BE2C (cell line): ENCODE measurements at regions not wholly inside any gene's neighbourhood (a gene's known extent, or its start where the extent isn't known, plus 50 kb on each side); places are given as distances from the start of the nearest gene placed in this dataset.

ENCODE experiments used
- DNase-seq: peaks from one replicate; pipeline ENCODE4 v3.0.0-alpha.2; 2020
- H3K27me3 ChIP-seq: fragments of 250-450 bp; sonication (Bioruptor Pico); 2 replicates; pipeline ENCODE4 v1.5.1; 2020; ENCODE audit warnings: mild to moderate bottlenecking
- H3K36me3 ChIP-seq: fragments of 250-450 bp; sonication (Bioruptor Pico); 2 replicates; pipeline ENCODE4 v1.5.1; 2020; ENCODE audit warnings: mild to moderate bottlenecking
- H3K4me1 ChIP-seq: fragments of 250-450 bp; sonication (Bioruptor Pico); 2 replicates; pipeline ENCODE4 v1.5.1; 2020
- H3K4me3 ChIP-seq: 2 replicates; pipeline ENCODE4 v1.5.1; 2011; ENCODE audit warnings: low read depth, low read length
- H3K9me3 ChIP-seq: fragments of 250-450 bp; sonication (Bioruptor Pico); 2 replicates; pipeline ENCODE4 v1.5.1; 2020
- TF ChIP-seq, protein P1 (sequence below): IDR thresholded peaks from 2 replicates; pipeline ENCODE4 v1.5.1; 2012; ENCODE audit warnings: mild to moderate bottlenecking, low read depth, low read length

DNA sequence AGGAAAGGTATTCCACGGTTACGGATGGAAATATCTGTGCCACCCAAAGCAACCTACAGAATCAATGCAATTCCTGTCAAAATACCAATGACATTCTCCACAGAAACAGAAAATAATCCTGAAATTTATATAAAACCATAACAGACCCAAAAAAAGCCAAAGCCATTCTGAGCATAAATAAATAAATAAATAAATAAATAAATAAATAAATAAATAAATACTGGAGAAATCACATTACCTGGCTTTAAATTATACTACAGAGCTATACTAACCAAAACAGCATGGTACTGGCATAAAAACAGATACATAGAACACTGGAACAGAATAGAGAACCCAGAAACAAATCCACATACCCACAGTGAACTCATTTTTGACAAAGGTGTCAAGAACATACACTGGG, 191.9 kb upstream of the DUSP10 start:
- Histone ChIP-seq H3K4me3 (no peak overlapping the region), H3K9me3 (no peaks in the 10 kb centered on the region), H3K36me3 (no peaks in the 10 kb centered on the region), H3K4me1 (no peaks in the 10 kb centered on the region), H3K27me3 (no peaks in the 10 kb centered on the region)
- TF ChIP-seq, protein P1, sequence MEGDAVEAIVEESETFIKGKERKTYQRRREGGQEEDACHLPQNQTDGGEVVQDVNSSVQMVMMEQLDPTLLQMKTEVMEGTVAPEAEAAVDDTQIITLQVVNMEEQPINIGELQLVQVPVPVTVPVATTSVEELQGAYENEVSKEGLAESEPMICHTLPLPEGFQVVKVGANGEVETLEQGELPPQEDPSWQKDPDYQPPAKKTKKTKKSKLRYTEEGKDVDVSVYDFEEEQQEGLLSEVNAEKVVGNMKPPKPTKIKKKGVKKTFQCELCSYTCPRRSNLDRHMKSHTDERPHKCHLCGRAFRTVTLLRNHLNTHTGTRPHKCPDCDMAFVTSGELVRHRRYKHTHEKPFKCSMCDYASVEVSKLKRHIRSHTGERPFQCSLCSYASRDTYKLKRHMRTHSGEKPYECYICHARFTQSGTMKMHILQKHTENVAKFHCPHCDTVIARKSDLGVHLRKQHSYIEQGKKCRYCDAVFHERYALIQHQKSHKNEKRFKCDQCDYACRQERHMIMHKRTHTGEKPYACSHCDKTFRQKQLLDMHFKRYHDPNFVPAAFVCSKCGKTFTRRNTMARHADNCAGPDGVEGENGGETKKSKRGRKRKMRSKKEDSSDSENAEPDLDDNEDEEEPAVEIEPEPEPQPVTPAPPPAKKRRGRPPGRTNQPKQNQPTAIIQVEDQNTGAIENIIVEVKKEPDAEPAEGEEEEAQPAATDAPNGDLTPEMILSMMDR = no peak
- DNase-seq = no peak

DNA sequence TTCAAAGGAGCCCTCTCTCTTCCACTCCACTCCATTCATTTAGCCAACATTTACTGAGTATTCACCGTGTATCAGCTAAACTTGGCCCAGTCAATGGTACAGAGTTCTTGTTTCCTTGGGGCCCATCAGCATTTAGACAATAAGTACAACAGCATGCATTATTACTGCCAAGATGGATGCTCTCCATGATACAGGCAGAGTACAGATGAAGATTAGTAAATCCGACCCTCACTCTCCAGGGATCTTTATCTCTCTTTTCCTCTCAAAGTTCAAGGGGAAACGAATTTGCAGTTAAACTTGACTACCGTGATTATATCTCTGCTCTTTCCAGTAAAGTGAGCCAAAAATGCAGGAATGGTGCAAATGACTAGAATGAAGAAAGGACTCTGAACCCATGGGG, 184.6 kb upstream of the DUSP10 start:
- TF ChIP-seq, protein P1 = no peak
- Histone ChIP-seq H3K9me3 (no peaks in the 10 kb centered on the region), H3K4me3 (no peak overlapping the region), H3K4me1 (no peaks in the 10 kb centered on the region), H3K36me3 (no peaks in the 10 kb centered on the region), H3K27me3 (no peaks in the 10 kb centered on the region)
- DNase-seq = no peak

- TF ChIP-seq, protein P1 = no peak
- Histone ChIP-seq H3K9me3 (no peaks in the 10 kb centered on the region), H3K27me3 (no peaks in the 10 kb centered on the region), H3K36me3 (no peaks in the 10 kb centered on the region), H3K4me1 (no peaks in the 10 kb centered on the region), H3K4me3 (no peak overlapping the region)
- DNase-seq = no peak
These were observed 184.1 kb upstream of the DUSP10 start for GRCh38 chr1:221925947-221926346.

DNA sequence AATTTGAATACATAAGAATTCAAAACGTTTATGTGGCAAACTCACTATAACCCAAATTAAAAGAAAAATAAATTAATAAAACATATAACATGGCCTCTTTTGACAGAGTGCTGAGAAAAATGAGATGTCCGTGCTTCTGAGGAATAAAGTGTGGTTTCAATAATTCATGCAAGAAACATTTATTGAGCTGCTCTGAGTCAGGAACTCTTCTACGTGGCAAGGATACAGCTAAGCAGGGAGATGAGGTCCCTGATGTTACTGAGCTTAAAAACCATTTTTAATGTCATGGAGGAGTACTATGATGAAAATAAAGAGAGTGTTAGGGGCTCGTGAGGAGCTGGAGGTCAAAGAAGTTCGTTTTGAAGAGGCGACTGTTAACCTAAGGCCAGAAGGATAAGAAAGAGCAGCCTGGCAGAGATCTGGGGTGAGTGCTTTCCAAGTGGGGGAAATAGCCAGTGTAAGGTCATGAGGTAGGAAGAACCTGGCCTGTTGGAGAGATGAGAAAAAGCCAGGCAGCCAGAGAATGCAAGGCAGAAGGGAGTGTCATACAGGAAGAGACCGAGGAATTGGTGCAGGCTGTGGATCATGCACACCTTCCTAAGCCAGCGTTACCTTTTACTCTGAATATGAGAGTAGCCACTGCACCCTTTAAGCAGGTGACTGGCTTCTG, 182.2 kb upstream of the DUSP10 start:
- TF ChIP-seq, protein P1 = no peak
- DNase-seq = no peak

DNA sequence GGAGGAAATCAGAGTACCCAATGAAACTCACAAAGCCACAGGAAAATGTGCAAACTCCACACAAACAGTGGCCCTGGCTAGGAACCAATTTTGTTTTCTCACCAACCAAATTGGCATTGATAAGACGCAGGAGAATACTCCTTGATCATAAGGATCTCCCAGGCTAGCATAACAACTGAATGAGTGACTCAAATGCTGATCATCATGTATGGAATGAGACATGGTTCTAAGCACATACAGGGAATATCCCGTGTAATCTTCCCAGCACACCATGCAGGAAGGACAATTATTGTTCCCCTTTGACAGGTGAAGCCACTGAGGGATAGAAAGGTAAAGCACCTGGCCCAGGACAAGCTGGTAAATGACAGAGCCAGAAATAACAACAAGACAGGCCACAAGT, 180.0 kb upstream of the DUSP10 start:
- no peaks in the 10 kb centered on the region for H3K27me3 ChIP-seq
- no peaks in the 10 kb centered on the region for H3K36me3 ChIP-seq
- TF ChIP-seq, protein P1 = no peak
- no peak for DNase-seq
- no peaks in the 10 kb centered on the region for H3K9me3 ChIP-seq
- no peak overlapping the region for H3K4me3 ChIP-seq
- no peaks in the 10 kb centered on the region for H3K4me1 ChIP-seq

More for the DNA sequence above, 182.2 kb upstream of the DUSP10 start:
- Histone ChIP-seq H3K4me1 (no peaks in the 10 kb centered on the region), H3K9me3 (no peaks in the 10 kb centered on the region), H3K4me3 (no peak overlapping the region), H3K27me3 (no peaks in the 10 kb centered on the region), H3K36me3 (no peaks in the 10 kb centered on the region)

DNA sequence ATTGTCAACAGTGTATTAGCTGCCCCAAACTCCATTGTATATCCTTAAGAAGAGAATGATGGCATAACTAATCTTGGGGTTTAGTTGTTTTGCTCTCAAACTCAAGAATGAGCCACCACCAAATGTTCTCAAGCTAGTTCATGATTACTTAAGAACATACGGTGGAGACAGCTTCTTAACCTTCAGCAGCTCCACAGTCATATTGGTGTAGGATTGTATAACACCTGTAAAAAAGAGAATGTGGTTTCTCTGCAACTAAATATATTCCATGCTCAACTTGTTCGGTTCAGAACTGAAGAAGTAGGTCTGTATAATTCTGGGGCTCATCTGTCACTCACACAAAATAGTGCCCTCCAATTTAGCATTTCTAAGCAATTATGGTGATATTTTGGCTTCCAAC, 177.9 kb upstream of the DUSP10 start:
- TF ChIP-seq, protein P1 = no peak

More for the DNA sequence above, 177.9 kb upstream of the DUSP10 start:
- no peaks in the 10 kb centered on the region for H3K4me1 ChIP-seq
- no peak overlapping the region for H3K4me3 ChIP-seq
- H3K9me3 ChIP-seq = no peaks in the 10 kb centered on the region
- H3K36me3 ChIP-seq = no peaks in the 10 kb centered on the region
- no peaks in the 10 kb centered on the region for H3K27me3 ChIP-seq
- DNase-seq = no peak
